ENCODE measurements at regions not wholly inside any gene's neighbourhood (a gene's known extent, or its start where the extent isn't known, plus 50 kb on each side); places are given as distances from the start of the nearest gene placed in this dataset.

- no peak for TF ChIP-seq EP300 (IDR thresholded peaks at IDR 0.05; ENCODE audit: low read depth)
- TF ChIP-seq CTCF (IDR thresholded peaks at IDR 0.05): no peak
- no peak for TF ChIP-seq POLR2AphosphoS5 (IDR thresholded peaks at IDR 0.05)
- TF ChIP-seq POLR2A (IDR thresholded peaks at IDR 0.05): no peak
- no peak for DNase-seq
- Histone ChIP-seq H3K4me3 (no peak overlapping the region), H3K27me3 (no peaks in the 10 kb centered on the region), H3K27ac (no peak overlapping the region), H3K4me1 (no peaks in the 10 kb centered on the region), H3K36me3 (no peaks in the 10 kb centered on the region), H3K9me3 (no peaks in the 10 kb centered on the region)
- in situ Hi-C loops (cut with MboI; ENCODE audit: low pct_ligation_motif_present in 1 of 4, low pct_unique_long_range_greater_than_20kb in 1 of 4, low sequenced_read_pairs in 3 of 4) (no loop called here), intact Hi-C loops (cut with DNase I; ENCODE audit: low total_unique reads) (no loop called here)
Observed at GRCh38 chr4:13182133-13182532, 302.0 kb downstream of the RAB28 start.

- Histone ChIP-seq H3K4me1 (no peaks in the 10 kb centered on the region), H3K27ac (no peak overlapping the region), H3K9me3 (no peaks in the 10 kb centered on the region), H3K27me3 (no peaks in the 10 kb centered on the region), H3K4me3 (no peak overlapping the region), H3K36me3 (no peaks in the 10 kb centered on the region)
- intact Hi-C loops (cut with DNase I; ENCODE audit: low total_unique reads): no loop called here
- in situ Hi-C loops (cut with MboI; ENCODE audit: low pct_ligation_motif_present in 1 of 4, low pct_unique_long_range_greater_than_20kb in 1 of 4, low sequenced_read_pairs in 3 of 4): no loop called here
- 80 to 94% methylated on average over 4 of the region's 4 CpGs for WGBS, 2 donors (ENCODE audit: low coverage in 1 of 2)
- DNase-seq: no peak
- TF ChIP-seq POLR2A (IDR thresholded peaks at IDR 0.05): no peak
- TF ChIP-seq POLR2AphosphoS5 (IDR thresholded peaks at IDR 0.05): no peak
- TF ChIP-seq CTCF (IDR thresholded peaks at IDR 0.05): no peak
- no peak for TF ChIP-seq EP300 (IDR thresholded peaks at IDR 0.05; ENCODE audit: low read depth)
Observed at GRCh38 chr4:13181681-13182080, 302.5 kb downstream of the RAB28 start.

- DNase-seq: no peak
- intact Hi-C loops (cut with DNase I; ENCODE audit: low total_unique reads): no loop called here
- H3K4me1 ChIP-seq: no peaks in the 10 kb centered on the region
- H3K27me3 ChIP-seq: no peaks in the 10 kb centered on the region
- no peak overlapping the region for H3K27ac ChIP-seq
- in situ Hi-C loops (cut with MboI; ENCODE audit: low pct_ligation_motif_present in 1 of 4, low pct_unique_long_range_greater_than_20kb in 1 of 4, low sequenced_read_pairs in 3 of 4): no loop called here
- no peaks in the 10 kb centered on the region for H3K36me3 ChIP-seq
- no peak for TF ChIP-seq POLR2A (IDR thresholded peaks at IDR 0.05)
- no peak for TF ChIP-seq CTCF (IDR thresholded peaks at IDR 0.05)
- TF ChIP-seq EP300 (IDR thresholded peaks at IDR 0.05; ENCODE audit: low read depth): no peak
- no peak for TF ChIP-seq POLR2AphosphoS5 (IDR thresholded peaks at IDR 0.05)
- no peaks in the 10 kb centered on the region for H3K9me3 ChIP-seq
- H3K4me3 ChIP-seq: no peak overlapping the region
Observed at GRCh38 chr4:13180701-13181100, 303.4 kb downstream of the RAB28 start.

GRCh38 chr4:13178621-13179020, 305.5 kb downstream of the RAB28 start:
- in situ Hi-C loops (cut with MboI; ENCODE audit: low pct_ligation_motif_present in 1 of 4, low pct_unique_long_range_greater_than_20kb in 1 of 4, low sequenced_read_pairs in 3 of 4): no loop called here

More at GRCh38 chr4:13178621-13179020, 305.5 kb downstream of the RAB28 start:
- Histone ChIP-seq H3K27me3 (no peaks in the 10 kb centered on the region), H3K36me3 (no peaks in the 10 kb centered on the region), H3K4me3 (no peak overlapping the region), H3K4me1 (no peaks in the 10 kb centered on the region), H3K9me3 (no peaks in the 10 kb centered on the region), H3K27ac (no peak overlapping the region)
- TF ChIP-seq CTCF (IDR thresholded peaks at IDR 0.05) (no peak), EP300 (IDR thresholded peaks at IDR 0.05; ENCODE audit: low read depth) (no peak), POLR2A (IDR thresholded peaks at IDR 0.05) (no peak), POLR2AphosphoS5 (IDR thresholded peaks at IDR 0.05) (no peak)
- intact Hi-C loops (cut with DNase I; ENCODE audit: low total_unique reads): no loop called here
- DNase-seq: no peak
- WGBS, 2 donors (ENCODE audit: low coverage in 1 of 2): 63 to 76% methylated on average over 1 of the region's 1 CpG

Data from transverse colon (tissue), 4 donors.